ENCODE measurements at regions not wholly inside any gene's neighbourhood (a gene's known extent, or its start where the extent isn't known, plus 50 kb on each side); places are given as distances from the start of the nearest gene placed in this dataset.

DNA sequence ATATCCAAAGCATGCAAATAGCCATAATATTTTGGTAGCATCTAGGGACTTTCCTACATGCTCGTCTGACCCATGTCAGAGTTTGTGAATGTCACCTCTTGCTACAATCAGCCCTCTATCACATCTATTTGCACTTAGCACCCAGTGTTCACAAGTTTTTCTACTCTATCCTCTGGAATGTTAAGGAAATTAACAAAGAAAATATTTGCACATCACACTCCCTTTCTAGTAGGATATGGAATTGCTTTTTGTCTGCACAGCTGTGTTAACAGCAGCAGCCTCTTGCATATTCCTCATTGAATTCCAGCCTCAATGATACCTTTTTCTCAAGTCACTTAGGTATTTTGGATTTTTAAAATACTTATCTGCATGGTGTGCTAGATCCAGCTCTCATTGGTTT, 403.1 kb upstream of the SEMA3C start:
- Histone ChIP-seq H3K4me1 (ENCODE audit: control insufficient read depth, extremely low read depth, insufficient read depth, low read length) (no peaks in the 10 kb centered on the region), H3K9me3 (ENCODE audit: control insufficient read depth, insufficient read depth, low read depth, low read length) (no peaks in the 10 kb centered on the region), H4K20me1 (ENCODE audit: control insufficient read depth, extremely low read depth, insufficient read depth, low read length) (no peaks in the 10 kb centered on the region), H3K9ac (ENCODE audit: insufficient read depth, low read length) (no peak overlapping the region), H3K4me2 (ENCODE audit: extremely low read depth, insufficient read depth, low read length) (no peak overlapping the region), H3K4me3 (replicated peaks in 1 of 4; ENCODE audit: control extremely low read depth in 1 of 4, insufficient read depth in 1 of 4, low read depth in 3 of 4, low read length in 4 of 4) (no peak overlapping the region), H3K36me3 (ENCODE audit: control insufficient read depth, insufficient read depth, low read length) (no peaks in the 10 kb centered on the region), H3K27me3 (ENCODE audit: control insufficient read depth, insufficient read depth, low read length) (no peaks in the 10 kb centered on the region), H3K79me2 (ENCODE audit: control insufficient read depth, insufficient read depth, low read length) (no peaks in the 10 kb centered on the region), H2AFZ (ENCODE audit: low read length) (no peak overlapping the region), H3K27ac (ENCODE audit: insufficient read depth, low read length) (no peak overlapping the region)
- no peak for TF ChIP-seq EZH2 (IDR thresholded peaks at IDR 0.05; ENCODE audit: low read length, missing control alignments)
- TF ChIP-seq, protein P1, sequence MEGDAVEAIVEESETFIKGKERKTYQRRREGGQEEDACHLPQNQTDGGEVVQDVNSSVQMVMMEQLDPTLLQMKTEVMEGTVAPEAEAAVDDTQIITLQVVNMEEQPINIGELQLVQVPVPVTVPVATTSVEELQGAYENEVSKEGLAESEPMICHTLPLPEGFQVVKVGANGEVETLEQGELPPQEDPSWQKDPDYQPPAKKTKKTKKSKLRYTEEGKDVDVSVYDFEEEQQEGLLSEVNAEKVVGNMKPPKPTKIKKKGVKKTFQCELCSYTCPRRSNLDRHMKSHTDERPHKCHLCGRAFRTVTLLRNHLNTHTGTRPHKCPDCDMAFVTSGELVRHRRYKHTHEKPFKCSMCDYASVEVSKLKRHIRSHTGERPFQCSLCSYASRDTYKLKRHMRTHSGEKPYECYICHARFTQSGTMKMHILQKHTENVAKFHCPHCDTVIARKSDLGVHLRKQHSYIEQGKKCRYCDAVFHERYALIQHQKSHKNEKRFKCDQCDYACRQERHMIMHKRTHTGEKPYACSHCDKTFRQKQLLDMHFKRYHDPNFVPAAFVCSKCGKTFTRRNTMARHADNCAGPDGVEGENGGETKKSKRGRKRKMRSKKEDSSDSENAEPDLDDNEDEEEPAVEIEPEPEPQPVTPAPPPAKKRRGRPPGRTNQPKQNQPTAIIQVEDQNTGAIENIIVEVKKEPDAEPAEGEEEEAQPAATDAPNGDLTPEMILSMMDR (conservative IDR thresholded peaks at IDR 0.05 in 1 of 2, IDR thresholded peaks at IDR 0.05 in 1 of 2; ENCODE audit: low read depth in 1 of 2, low read length in 2 of 2) = no peak
- DNase-seq (ENCODE audit: low read depth in 2 of 2) = no peak

DNA sequence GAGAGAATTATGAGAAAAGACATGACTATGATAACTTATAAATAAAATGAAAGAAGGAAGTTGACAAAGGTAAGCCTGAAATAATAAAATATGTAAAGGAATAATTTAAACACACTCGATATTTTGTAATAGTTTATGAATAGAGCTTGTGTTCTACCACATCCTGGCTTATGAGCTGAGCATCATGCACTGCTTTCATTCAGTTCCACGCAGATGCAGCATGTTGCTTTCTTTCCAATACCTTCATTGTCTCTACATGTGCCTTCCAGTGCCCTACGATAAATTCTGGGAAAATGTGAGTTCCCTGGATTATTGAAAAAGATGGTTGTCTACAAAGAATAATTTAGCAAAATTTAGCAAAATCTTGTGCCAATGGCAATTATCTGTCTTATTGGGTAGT, 398.9 kb upstream of the SEMA3C start:
- DNase-seq (ENCODE audit: low read depth in 2 of 2) = no peak
- Histone ChIP-seq H3K9ac (ENCODE audit: insufficient read depth, low read length) (no peak overlapping the region), H3K79me2 (ENCODE audit: control insufficient read depth, insufficient read depth, low read length) (no peaks in the 10 kb centered on the region), H4K20me1 (ENCODE audit: control insufficient read depth, extremely low read depth, insufficient read depth, low read length) (no peaks in the 10 kb centered on the region), H2AFZ (ENCODE audit: low read length) (no peak overlapping the region), H3K4me2 (ENCODE audit: extremely low read depth, insufficient read depth, low read length) (no peak overlapping the region), H3K4me3 (replicated peaks in 1 of 4; ENCODE audit: control extremely low read depth in 1 of 4, insufficient read depth in 1 of 4, low read depth in 3 of 4, low read length in 4 of 4) (no peak overlapping the region), H3K4me1 (ENCODE audit: control insufficient read depth, extremely low read depth, insufficient read depth, low read length) (no peaks in the 10 kb centered on the region), H3K36me3 (ENCODE audit: control insufficient read depth, insufficient read depth, low read length) (no peaks in the 10 kb centered on the region), H3K27me3 (ENCODE audit: control insufficient read depth, insufficient read depth, low read length) (no peaks in the 10 kb centered on the region), H3K9me3 (ENCODE audit: control insufficient read depth, insufficient read depth, low read depth, low read length) (no peaks in the 10 kb centered on the region), H3K27ac (ENCODE audit: insufficient read depth, low read length) (no peak overlapping the region)
- TF ChIP-seq, protein P1 (conservative IDR thresholded peaks at IDR 0.05 in 1 of 2, IDR thresholded peaks at IDR 0.05 in 1 of 2; ENCODE audit: low read depth in 1 of 2, low read length in 2 of 2) = no peak
- no peak for TF ChIP-seq EZH2 (IDR thresholded peaks at IDR 0.05; ENCODE audit: low read length, missing control alignments)

GRCh38 chr7:81308643-81309322, 389.9 kb upstream of the SEMA3C start:
- Histone ChIP-seq H3K27me3 (ENCODE audit: control insufficient read depth, insufficient read depth, low read length) (no peaks in the 10 kb centered on the region), H3K27ac (ENCODE audit: insufficient read depth, low read length) (no peak overlapping the region), H3K4me2 (ENCODE audit: extremely low read depth, insufficient read depth, low read length) (no peak overlapping the region)

More at GRCh38 chr7:81308643-81309322, 389.9 kb upstream of the SEMA3C start:
- no peaks in the 10 kb centered on the region for H4K20me1 ChIP-seq (ENCODE audit: control insufficient read depth, extremely low read depth, insufficient read depth, low read length)
- TF ChIP-seq, protein P1 (conservative IDR thresholded peaks at IDR 0.05 in 1 of 2, IDR thresholded peaks at IDR 0.05 in 1 of 2; ENCODE audit: low read depth in 1 of 2, low read length in 2 of 2) = no peak
- TF ChIP-seq EZH2 (IDR thresholded peaks at IDR 0.05; ENCODE audit: low read length, missing control alignments) = no peak
- H3K79me2 ChIP-seq (ENCODE audit: control insufficient read depth, insufficient read depth, low read length) = no peaks in the 10 kb centered on the region
- no peak overlapping the region for H3K9ac ChIP-seq (ENCODE audit: insufficient read depth, low read length)
- no peaks in the 10 kb centered on the region for H3K9me3 ChIP-seq (ENCODE audit: control insufficient read depth, insufficient read depth, low read depth, low read length)
- H3K4me1 ChIP-seq (ENCODE audit: control insufficient read depth, extremely low read depth, insufficient read depth, low read length) = peaks cover 2% of the 10 kb centered on the region
- peak overlapping the region; percentile 34 for H2AFZ ChIP-seq (ENCODE audit: low read length)
- DNase-seq (ENCODE audit: low read depth in 2 of 2) = no peak
- no peak overlapping the region for H3K4me3 ChIP-seq (replicated peaks in 1 of 4; ENCODE audit: control extremely low read depth in 1 of 4, insufficient read depth in 1 of 4, low read depth in 3 of 4, low read length in 4 of 4)
- no peaks in the 10 kb centered on the region for H3K36me3 ChIP-seq (ENCODE audit: control insufficient read depth, insufficient read depth, low read length)

All from fibroblast of lung (primary cell).